HCT116 (cell line): ENCODE measurements at regions not wholly inside any gene's neighbourhood (a gene's known extent, or its start where the extent isn't known, plus 50 kb on each side); places are given as distances from the start of the nearest gene placed in this dataset.

Source experiments
- ATAC-seq: fragments of 200-7000 bp; cut with Tn5 transposase; 2 replicates; pipeline ENCODE4 v1.9.1; 2020; ENCODE audit warnings: mild to moderate bottlenecking, moderate library complexity
- BruUV-seq: library from RNA; stranded (reverse); fragments of 400-500 nt; replicated peaks from 2 replicates; lab custom pipeline; 2021; lab: Mats Ljungman, UMichigan
- CTCF ChIA-PET: fragments of 300-600 bp; sonication (Branson Sonifier 250); formaldehyde crosslinking; loops from one replicate; lab custom pipeline; 2021; ENCODE audit warnings: antibody characterized with exemption; lab: Charles Lee
- POLR2A ChIA-PET: fragments of 300-600, 350-600 bp; sonication (Branson Sonifier 250); formaldehyde crosslinking; loops from one replicate; lab custom pipeline; 2021; ENCODE audit warnings: antibody characterized with exemption; lab: Charles Lee
- RAD21 ChIA-PET, 2 experiments: fragments of 300-600 bp; sonication (Branson Sonifier 250); formaldehyde crosslinking; loops; one replicate each; lab custom pipeline; 2023; ENCODE audit warnings: low total read pairs in 2 of 2; ENCODE audit not compliant: uncharacterized antibody in 2 of 2, unreplicated experiment in 2 of 2, low non-redundant PET in 1 of 2; lab: Charles Lee
- DNase-seq: peaks from one replicate; pipeline ENCODE4 v3.0.0-alpha.2; 2010; ENCODE audit warnings: low read depth, low spot score
- H2AFZ ChIP-seq: fragments of 200-600 bp; shearing (Covaris generic), sonication (generic); 2 replicates; pipeline ENCODE4 v1.6.1; 2017; ENCODE audit warnings: low read depth, mixed run types, mixed read lengths, antibody characterized with exemption, low read length; ENCODE audit not compliant: poor library complexity, severe bottlenecking
- H3K27ac ChIP-seq: 2 replicates; pipeline ENCODE4 v1.5.1; 2012; ENCODE audit warnings: low read depth, low read length
- H3K27me3 ChIP-seq: fragments of 200-600 bp; sonication (generic); 2 replicates; pipeline ENCODE4 v1.6.1; 2016; ENCODE audit warnings: mixed run types, low read length, mixed read lengths; ENCODE audit not compliant: insufficient read depth
- H3K36me3 ChIP-seq, 2 experiments: fragments of 200-500 bp in 1 of 2; fragments of 200-600 bp in 1 of 2; sonication (Bioruptor generic) in 1 of 2; sonication (generic) in 1 of 2; 2 replicates each; pipeline versions ENCODE4 v1.5.1 to v1.6.1; 2014 to 2016; ENCODE audit warnings: low read length in 2 of 2, inconsistent platforms in 1 of 2, mixed read lengths in 1 of 2, mixed run types in 1 of 2; ENCODE audit not compliant: insufficient read depth in 2 of 2, control insufficient read depth in 1 of 2
- H3K4me1 ChIP-seq, 2 experiments: fragments of 200-600 bp in 1 of 2; sonication (generic) in 1 of 2; 2 replicates each; pipeline versions ENCODE4 v1.5.1 to v1.6.1; 2012 to 2017; ENCODE audit warnings: low read length in 2 of 2, inconsistent platforms in 1 of 2, mild to moderate bottlenecking in 1 of 2, mixed read lengths in 1 of 2, mixed run types in 1 of 2, moderate library complexity in 1 of 2; ENCODE audit not compliant: insufficient read depth in 2 of 2, control insufficient read depth in 1 of 2
- H3K4me2 ChIP-seq: fragments of 200-600 bp; sonication (generic); 2 replicates; pipeline ENCODE4 v1.6.1; 2017; ENCODE audit warnings: mixed run types, low read length, mixed read lengths
- H3K4me3 ChIP-seq, 2 experiments: fragments of 200-600 bp in 1 of 2; sonication (generic) in 1 of 2; replicated peaks in 1 of 2; 2 replicates each; pipeline ENCODE4 v1.5.1; 2011 to 2016; ENCODE audit warnings: low read length in 2 of 2, control low read depth in 1 of 2, low read depth in 1 of 2, mild to moderate bottlenecking in 1 of 2, mixed read lengths in 1 of 2, mixed run types in 1 of 2
- H3K79me2 ChIP-seq: fragments of 200-600 bp; sonication (generic); 2 replicates; pipeline ENCODE4 v1.6.1; 2017; ENCODE audit warnings: mild to moderate bottlenecking, mixed run types, low read length, moderate library complexity, mixed read lengths; ENCODE audit not compliant: insufficient read depth
- H3K9ac ChIP-seq: fragments of 200-600 bp; sonication (generic); 2 replicates; pipeline ENCODE4 v1.6.1; 2016; ENCODE audit warnings: low read length, mixed read lengths
- H3K9me2 ChIP-seq: fragments of 200-600 bp; sonication (generic), shearing (Covaris generic); 2 replicates; pipeline ENCODE4 v1.6.1; 2017; ENCODE audit warnings: mixed run types, mild to moderate bottlenecking, moderate library complexity; ENCODE audit not compliant: insufficient read depth
- H3K9me3 ChIP-seq, 2 experiments: fragments of 200-500 bp in 1 of 2; fragments of 200-600 bp in 1 of 2; sonication (Bioruptor generic) in 1 of 2; sonication (generic) in 1 of 2; 2 replicates each; pipeline ENCODE4 v1.6.1; 2014 to 2017; ENCODE audit warnings: low read length in 2 of 2, mixed read lengths in 2 of 2, inconsistent platforms in 1 of 2, low read depth in 1 of 2, mild to moderate bottlenecking in 1 of 2, mixed run types in 1 of 2, moderate library complexity in 1 of 2; ENCODE audit not compliant: control insufficient read depth in 1 of 2, insufficient read depth in 1 of 2
- H4K20me1 ChIP-seq: fragments of 200-600 bp; sonication (generic), shearing (Covaris generic); 2 replicates; pipeline ENCODE4 v1.6.1; 2017; ENCODE audit warnings: mixed run types, mild to moderate bottlenecking, moderate library complexity; ENCODE audit not compliant: insufficient read depth
- CBX3 ChIP-seq: IDR thresholded peaks from 2 replicates; pipeline ENCODE4 v1.6.1; 2012; ENCODE audit warnings: low read depth
- CEBPB ChIP-seq: IDR thresholded peaks from 2 replicates; pipeline ENCODE4 v1.6.1; 2012; ENCODE audit warnings: low read depth
- EGR1 ChIP-seq: IDR thresholded peaks from 2 replicates; pipeline ENCODE4 v1.6.1; 2012; ENCODE audit warnings: low read depth
- ELF1 ChIP-seq: IDR thresholded peaks from 2 replicates; pipeline ENCODE4 v1.6.1; 2012; ENCODE audit warnings: low read depth, borderline replicate concordance
- EZH2 ChIP-seq: fragments of 200-600 bp; sonication (generic); IDR thresholded peaks from 2 replicates; pipeline ENCODE4 v1.6.1; 2017; ENCODE audit warnings: antibody characterized with exemption, mixed run types
- EZH2phosphoT487 ChIP-seq: fragments of 200-600 bp; IDR thresholded peaks from 2 replicates; pipeline ENCODE4 v1.6.1; 2018; ENCODE audit warnings: antibody characterized with exemption, borderline replicate concordance
- FOSL1 ChIP-seq: IDR thresholded peaks from 2 replicates; pipeline ENCODE4 v1.6.1; 2012; ENCODE audit warnings: low read depth
- MAX ChIP-seq: IDR thresholded peaks from 2 replicates; pipeline ENCODE4 v1.6.1; 2012
- POLR2A ChIP-seq: IDR thresholded peaks from 2 replicates; pipeline ENCODE4 v1.7.0; 2011; ENCODE audit warnings: borderline replicate concordance; ENCODE audit not compliant: insufficient read depth, insufficient read length; ENCODE audit errors: extremely low read depth
- POLR2AphosphoS5 ChIP-seq: IDR thresholded peaks from 2 replicates; pipeline ENCODE4 v1.6.1; 2011; ENCODE audit warnings: mild to moderate bottlenecking, low read depth, low read length, moderate library complexity
- RAD21 ChIP-seq: IDR thresholded peaks from 2 replicates; pipeline ENCODE4 v1.6.1; 2012; ENCODE audit warnings: low read depth, mild to moderate bottlenecking
- REST ChIP-seq: IDR thresholded peaks from 2 replicates; pipeline ENCODE4 v1.6.1; 2012; ENCODE audit warnings: low read depth
- SIN3A ChIP-seq: IDR thresholded peaks from 2 replicates; pipeline ENCODE4 v1.6.1; 2012; ENCODE audit warnings: low read depth
- SP1 ChIP-seq: IDR thresholded peaks from 2 replicates; pipeline ENCODE4 v1.6.1; 2012; ENCODE audit warnings: low read depth
- SRF ChIP-seq: IDR thresholded peaks from 2 replicates; pipeline ENCODE4 v1.6.1; 2012; ENCODE audit warnings: low read depth
- TCF7L2 ChIP-seq: IDR thresholded peaks from 2 replicates; pipeline ENCODE4 v1.7.0; 2011; ENCODE audit warnings: borderline replicate concordance, inconsistent platforms; ENCODE audit not compliant: insufficient read depth, insufficient read length; ENCODE audit errors: extremely low read depth
- intact Hi-C: fragments of 100-400 bp; cut with micrococcal nuclease; formaldehyde crosslinking; loops from 2 replicates; pipeline ENCODE4 v1.10.0; 2022
- TF ChIP-seq, protein P1 (sequence below): IDR thresholded peaks from 2 replicates; pipeline ENCODE4 v1.6.1; 2012

- TF ChIP-seq TCF7L2 (no peak), SP1 (no peak), MAX (no peak), EGR1 (no peak), RAD21 (no peak), CBX3 (no peak), EZH2 (no peak), POLR2A (no peak)
- TF ChIP-seq, protein P1, sequence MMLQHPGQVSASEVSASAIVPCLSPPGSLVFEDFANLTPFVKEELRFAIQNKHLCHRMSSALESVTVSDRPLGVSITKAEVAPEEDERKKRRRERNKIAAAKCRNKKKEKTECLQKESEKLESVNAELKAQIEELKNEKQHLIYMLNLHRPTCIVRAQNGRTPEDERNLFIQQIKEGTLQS: no peak
- intact Hi-C loops: loop anchor here (5.0 to 10.0 kb wide), 3 partner anchors 682 to 1815 kb away; no protein-coding TSS in a partner anchor
- DNase-seq: no peak
- Histone ChIP-seq H3K9me2 (no peaks in the 10 kb centered on the region), H3K9me3 (no peaks in the 10 kb centered on the region), H3K4me2 (no peak overlapping the region), H3K79me2 (no peaks in the 10 kb centered on the region), H3K27ac (no peak overlapping the region), H3K4me3 (no peak overlapping the region), H4K20me1 (no peaks in the 10 kb centered on the region), H3K36me3 (no peaks in the 10 kb centered on the region), H3K4me1 (no peaks in the 10 kb centered on the region), H3K27me3 (no peaks in the 10 kb centered on the region), H3K9ac (no peak overlapping the region), H2AFZ (no peak overlapping the region)
- ChIA-PET POLR2A (no interaction called here), CTCF (no interaction called here), RAD21 (no interaction called here)
- ATAC-seq: no peak
- BruUV-seq: no TSS peak
These were observed 687.2 kb downstream of the TBL1XR1 start for GRCh38 chr3:176510097-176510496.

- no peak overlapping the region for H3K27ac ChIP-seq
- DNase-seq: no peak
- CTCF ChIA-PET: no interaction called here
- no peak for TF ChIP-seq TCF7L2
- TF ChIP-seq REST: no peak
- TF ChIP-seq POLR2A: no peak
- no peak for TF ChIP-seq ELF1
- no peak for TF ChIP-seq FOSL1
- TF ChIP-seq MAX: no peak
- no peak for TF ChIP-seq SIN3A
- no peak for TF ChIP-seq POLR2AphosphoS5
- TF ChIP-seq EZH2phosphoT487: no peak
- no peak for TF ChIP-seq EGR1
- no peak for TF ChIP-seq SRF
- TF ChIP-seq CEBPB: no peak
- no peak for TF ChIP-seq CBX3
- no peak for TF ChIP-seq EZH2
These were observed 691.2 kb downstream of the TBL1XR1 start for GRCh38 chr3:176505878-176506621.

More at GRCh38 chr3:176505878-176506621, 691.2 kb downstream of the TBL1XR1 start:
- Histone ChIP-seq H3K9me2 (no peaks in the 10 kb centered on the region), H4K20me1 (no peaks in the 10 kb centered on the region), H3K27me3 (no peaks in the 10 kb centered on the region), H2AFZ (no peak overlapping the region), H3K4me1 (no peaks in the 10 kb centered on the region), H3K79me2 (no peaks in the 10 kb centered on the region), H3K4me2 (no peak overlapping the region), H3K36me3 (no peaks in the 10 kb centered on the region), H3K4me3 (no peak overlapping the region), H3K9ac (no peak overlapping the region), H3K9me3 (no peaks in the 10 kb centered on the region)
- ChIA-PET RAD21 (no interaction called here), POLR2A (no interaction called here)
- ATAC-seq: no peak
- intact Hi-C loops: no loop called here
- no TSS peak for BruUV-seq
